Right cardiac atrium (tissue), 5 donors: ENCODE measurements at regions not wholly inside any gene's neighbourhood (a gene's known extent, or its start where the extent isn't known, plus 50 kb on each side); places are given as distances from the start of the nearest gene placed in this dataset.
"Not testable (repeated sequence)": the region's sequence is repeated elsewhere in the genome, so short reads cannot be mapped to it uniquely, and the experiment has no call there.

ENCODE experiments used
- ATAC-seq, 2 donors: fragments of 200-7000 bp; cut with Tn5 transposase; one replicate each; pipeline versions ENCODE4 v1.8.0 to v1.9.1; 2020; ENCODE audit warnings: moderate library complexity in 2 of 2, mild to moderate bottlenecking in 1 of 2
- DNase-seq, 3 donors: peaks; one replicate each; pipeline ENCODE4 v3.0.0-alpha.2; 2020
- H3K27ac ChIP-seq: one replicate; pipeline ENCODE4 v1.5.1; 2013; ENCODE audit warnings: mild to moderate bottlenecking, low read length, control low read depth, moderate library complexity
- H3K27me3 ChIP-seq: one replicate; pipeline ENCODE4 v1.6.1; 2013; ENCODE audit not compliant: control insufficient read depth, insufficient read depth
- H3K4me1 ChIP-seq: one replicate; pipeline ENCODE4 v1.6.1; 2013; ENCODE audit warnings: low read length; ENCODE audit not compliant: control insufficient read depth, insufficient read depth
- H3K4me3 ChIP-seq: one replicate; pipeline ENCODE4 v1.5.1; 2013; ENCODE audit warnings: low read length, control low read depth
- H3K9me3 ChIP-seq: one replicate; pipeline ENCODE4 v1.6.1; 2013; ENCODE audit warnings: low read length; ENCODE audit not compliant: control insufficient read depth
- WGBS: extraction: QIAGEN DNeasy Blood & Tissue Kit; methylation state at CpG from one replicate; pipeline ENCODE4 v1.1.7; 2013; 5-methylcytosine and 5-hydroxymethylcytosine counted together
- intact Hi-C, 4 donors: fragments of 100-400 bp; cut with DNase I; formaldehyde crosslinking; loops; one replicate each; pipeline versions ENCODE4 v1.11.0 to v1.14.0; 2022 to 2023
- donor health status: healthy with polysubstance abuse.
- donor health status: DM: no; HTN: yes; CAD: no.
- donor health status: DM: no; HTN: no; CAD: no.
- donor health status: DM: no; HTN: yes; CAD: no; lungs with severe emphysema.
- donor health status: DM: yes; HTN: yes; CAD: no.

- Histone ChIP-seq H3K4me1 (no peaks in the 10 kb centered on the region), H3K9me3 (no peaks in the 10 kb centered on the region), H3K4me3 (no peak overlapping the region), H3K27me3 (no peaks in the 10 kb centered on the region), H3K27ac (no peak overlapping the region)
- ATAC-seq (no peak), DNase-seq (no peak)
- WGBS = 29% methylated on average over 1 of the region's 1 CpG
- intact Hi-C loops = no loop called here
These were observed 250.7 kb downstream of the IKZF2 start for GRCh38 chr2:212900715-212901114.

GRCh38 chr2:212898011-212898410 lies 253.4 kb downstream of the IKZF2 start:
- Histone ChIP-seq H3K27ac (no peak overlapping the region), H3K4me3 (no peak overlapping the region), H3K27me3 (no peaks in the 10 kb centered on the region), H3K4me1 (no peaks in the 10 kb centered on the region), H3K9me3 (no peaks in the 10 kb centered on the region)
- DNase-seq (no peak), ATAC-seq (no peak)
- 70% methylated on average over 3 of the region's 3 CpGs for WGBS
- intact Hi-C loops = loop anchor here in 1 of 4 donors (10.0 kb wide), 1 partner anchor 123 kb away; no protein-coding TSS in a partner anchor

GRCh38 chr2:212897296-212897695 lies 254.1 kb downstream of the IKZF2 start:
- H3K4me1 ChIP-seq = no peaks in the 10 kb centered on the region
- ATAC-seq (no peak), DNase-seq (no peak)
- H3K4me3 ChIP-seq = no peak overlapping the region
- H3K27me3 ChIP-seq = no peaks in the 10 kb centered on the region
- intact Hi-C loops = loop anchor here in 1 of 4 donors (10.0 kb wide), 1 partner anchor 122 kb away; no protein-coding TSS in a partner anchor
- H3K27ac ChIP-seq = no peak overlapping the region
- no peaks in the 10 kb centered on the region for H3K9me3 ChIP-seq
- 80% methylated on average over 1 of the region's 1 CpG for WGBS

GRCh38 chr2:212894026-212894425 lies 257.4 kb downstream of the IKZF2 start:
- intact Hi-C loops = loop anchor here in 1 of 4 donors (10.0 kb wide), 1 partner anchor 119 kb away; no protein-coding TSS in a partner anchor
- ATAC-seq = no peak

GRCh38 chr2:212893216-212893615 lies 258.2 kb downstream of the IKZF2 start:
- H3K9me3 ChIP-seq = no peaks in the 10 kb centered on the region
- WGBS = 69% methylated on average over 3 of the region's 3 CpGs
- H3K4me3 ChIP-seq = no peak overlapping the region
- H3K27me3 ChIP-seq = no peaks in the 10 kb centered on the region
- H3K27ac ChIP-seq = no peak overlapping the region
- intact Hi-C loops = loop anchor here in 1 of 4 donors (10.0 kb wide), 1 partner anchor 118 kb away; no protein-coding TSS in a partner anchor
- ATAC-seq = no peak
- no peak for DNase-seq
- no peaks in the 10 kb centered on the region for H3K4me1 ChIP-seq

More at GRCh38 chr2:212894026-212894425, 257.4 kb downstream of the IKZF2 start:
- no peaks in the 10 kb centered on the region for H3K4me1 ChIP-seq
- DNase-seq = no peak
- H3K27ac ChIP-seq = no peak overlapping the region
- H3K4me3 ChIP-seq = no peak overlapping the region
- H3K9me3 ChIP-seq = no peaks in the 10 kb centered on the region
- no peaks in the 10 kb centered on the region for H3K27me3 ChIP-seq
- 89% methylated on average over 1 of the region's 1 CpG for WGBS

GRCh38 chr2:212892193-212892592 lies 259.2 kb downstream of the IKZF2 start:
- H3K4me1 ChIP-seq = no peaks in the 10 kb centered on the region
- 22% methylated on average over 3 of the region's 3 CpGs for WGBS
- no peak overlapping the region for H3K27ac ChIP-seq
- no peaks in the 10 kb centered on the region for H3K27me3 ChIP-seq
- ATAC-seq = no peak
- H3K4me3 ChIP-seq = no peak overlapping the region
- DNase-seq = no peak
- intact Hi-C loops = loop anchor here in 1 of 4 donors (10.0 kb wide), 1 partner anchor 117 kb away; no protein-coding TSS in a partner anchor
- no peaks in the 10 kb centered on the region for H3K9me3 ChIP-seq

- ATAC-seq (no peak), DNase-seq (no peak)
- 68% methylated on average over 2 of the region's 2 CpGs for WGBS
- H3K27ac ChIP-seq = no peak overlapping the region
- H3K4me3 ChIP-seq = no peak overlapping the region
- H3K9me3 ChIP-seq = no peaks in the 10 kb centered on the region
- intact Hi-C loops = loop anchor here in 1 of 4 donors (10.0 kb wide), 1 partner anchor 117 kb away; no protein-coding TSS in a partner anchor
- no peaks in the 10 kb centered on the region for H3K27me3 ChIP-seq
- H3K4me1 ChIP-seq = no peaks in the 10 kb centered on the region
These were observed 259.8 kb downstream of the IKZF2 start for GRCh38 chr2:212891580-212891979.

- H3K4me3 ChIP-seq = no peak overlapping the region
- H3K9me3 ChIP-seq = no peaks in the 10 kb centered on the region
- DNase-seq (no peak), ATAC-seq (no peak)
- H3K4me1 ChIP-seq = no peaks in the 10 kb centered on the region
- intact Hi-C loops = no loop called here
- no peak overlapping the region for H3K27ac ChIP-seq
- WGBS = 80% methylated on average over 2 of the region's 2 CpGs
- H3K27me3 ChIP-seq = no peaks in the 10 kb centered on the region
These were observed 268.8 kb downstream of the IKZF2 start for GRCh38 chr2:212882626-212883025.

- H3K9me3 ChIP-seq, DNase-seq, H3K4me3 ChIP-seq, H3K27ac ChIP-seq, intact Hi-C loops, H3K27me3 ChIP-seq, H3K4me1 ChIP-seq, ATAC-seq: not testable (repeated sequence)
- 88% methylated on average over 6 of the region's 6 CpGs for WGBS
These were observed 274.9 kb downstream of the IKZF2 start for GRCh38 chr2:212876556-212876955.

GRCh38 chr2:212875950-212876349 lies 275.5 kb downstream of the IKZF2 start:
- 65% methylated on average over 5 of the region's 5 CpGs for WGBS
- ATAC-seq = not testable (repeated sequence)

GRCh38 chr2:212873256-212873655 lies 278.2 kb downstream of the IKZF2 start:
- Histone ChIP-seq H3K4me1 (no peaks in the 10 kb centered on the region), H3K9me3 (no peaks in the 10 kb centered on the region), H3K4me3 (no peak overlapping the region), H3K27me3 (no peaks in the 10 kb centered on the region), H3K27ac (no peak overlapping the region)
- WGBS = 73% methylated on average over 2 of the region's 2 CpGs
- no peak for ATAC-seq
- intact Hi-C loops = no loop called here
- no peak for DNase-seq

More at GRCh38 chr2:212875950-212876349, 275.5 kb downstream of the IKZF2 start:
- H3K9me3 ChIP-seq, H3K4me3 ChIP-seq, DNase-seq, H3K27ac ChIP-seq, intact Hi-C loops, H3K27me3 ChIP-seq, H3K4me1 ChIP-seq: not testable (repeated sequence)

- intact Hi-C loops = no loop called here
- no peaks in the 10 kb centered on the region for H3K27me3 ChIP-seq
- H3K4me1 ChIP-seq = no peaks in the 10 kb centered on the region
- ATAC-seq (no peak), DNase-seq (no peak)
- no peaks in the 10 kb centered on the region for H3K9me3 ChIP-seq
- no peak overlapping the region for H3K27ac ChIP-seq
- H3K4me3 ChIP-seq = no peak overlapping the region
These were observed 279.8 kb downstream of the IKZF2 start for GRCh38 chr2:212871597-212871996.
